Neural crest cell (in vitro differentiated cells): ENCODE measurements at regions not wholly inside any gene's neighbourhood (a gene's known extent, or its start where the extent isn't known, plus 50 kb on each side); places are given as distances from the start of the nearest gene placed in this dataset.

Experiments used
- DNase-seq: peaks from one replicate; pipeline ENCODE4 v3.0.0; 2021; ENCODE audit warnings: low read depth, mixed read lengths, low spot score
- H3K27ac Mint-ChIP-seq: one replicate; pipeline ENCODE4 v1.8.0; 2021; ENCODE audit warnings: mild to moderate bottlenecking, mixed read lengths; ENCODE audit not compliant: unreplicated experiment
- H3K27me3 Mint-ChIP-seq: 2 replicates; pipeline ENCODE4 v1.8.0; 2021; ENCODE audit warnings: low read depth, mild to moderate bottlenecking, mixed read lengths
- H3K36me3 Mint-ChIP-seq: 2 replicates; pipeline ENCODE4 v1.8.0; 2021; ENCODE audit warnings: low read depth, mild to moderate bottlenecking, mixed read lengths
- H3K4me1 Mint-ChIP-seq: 2 replicates; pipeline ENCODE4 v1.8.0; 2021; ENCODE audit warnings: mixed read lengths
- H3K4me3 Mint-ChIP-seq: one replicate; pipeline ENCODE4 v1.8.0; 2021; ENCODE audit warnings: mild to moderate bottlenecking, mixed read lengths
- H3K9me3 Mint-ChIP-seq: 2 replicates; pipeline ENCODE4 v1.8.0; 2021; ENCODE audit warnings: mixed read lengths
- TF ChIP-seq, protein P1 (sequence below): fragments of 200-600 bp; sonication (generic); conservative IDR thresholded peaks from 2 replicates; pipeline ENCODE4 v1.5.0; 2021; ENCODE audit warnings: antibody characterized with exemption, mild to moderate bottlenecking

GRCh38 chr17:79515646-79516571, 94.9 kb downstream of the RBFOX3 start:
- no peak overlapping the region for H3K4me3 Mint-ChIP-seq
- H3K27ac Mint-ChIP-seq, result peak overlapping the region; percentile 31
- no peaks in the 10 kb centered on the region for H3K36me3 Mint-ChIP-seq

DNA sequence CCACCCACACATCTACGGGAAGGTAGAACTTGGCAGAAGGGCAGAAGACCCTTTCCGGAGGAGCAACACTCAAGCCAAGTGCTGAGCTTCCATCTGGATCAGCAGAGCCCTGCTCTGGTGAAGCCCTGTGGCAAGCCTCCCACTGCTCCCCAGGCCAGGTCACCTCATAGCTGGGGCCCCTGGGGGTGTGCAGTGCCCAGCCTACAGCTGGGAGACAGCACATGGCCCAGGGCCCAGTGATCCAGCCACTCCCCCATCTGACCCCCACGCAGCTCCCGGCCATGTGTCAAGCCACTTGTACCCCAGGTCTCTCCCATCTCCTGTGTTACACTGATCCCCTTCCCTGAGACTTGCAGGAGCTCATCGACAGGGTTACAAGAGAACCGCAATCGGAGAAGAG, 95.7 kb downstream of the RBFOX3 start:
- no peaks in the 10 kb centered on the region for H3K36me3 Mint-ChIP-seq
- peaks cover 21% of the 10 kb centered on the region for H3K4me1 Mint-ChIP-seq
- H3K9me3 Mint-ChIP-seq, result peaks cover 3% of the 10 kb centered on the region
- DNase-seq, result no peak
- H3K27ac Mint-ChIP-seq, result no peak overlapping the region
- H3K27me3 Mint-ChIP-seq, result no peaks in the 10 kb centered on the region
- H3K4me3 Mint-ChIP-seq, result no peak overlapping the region
- TF ChIP-seq, protein P1, sequence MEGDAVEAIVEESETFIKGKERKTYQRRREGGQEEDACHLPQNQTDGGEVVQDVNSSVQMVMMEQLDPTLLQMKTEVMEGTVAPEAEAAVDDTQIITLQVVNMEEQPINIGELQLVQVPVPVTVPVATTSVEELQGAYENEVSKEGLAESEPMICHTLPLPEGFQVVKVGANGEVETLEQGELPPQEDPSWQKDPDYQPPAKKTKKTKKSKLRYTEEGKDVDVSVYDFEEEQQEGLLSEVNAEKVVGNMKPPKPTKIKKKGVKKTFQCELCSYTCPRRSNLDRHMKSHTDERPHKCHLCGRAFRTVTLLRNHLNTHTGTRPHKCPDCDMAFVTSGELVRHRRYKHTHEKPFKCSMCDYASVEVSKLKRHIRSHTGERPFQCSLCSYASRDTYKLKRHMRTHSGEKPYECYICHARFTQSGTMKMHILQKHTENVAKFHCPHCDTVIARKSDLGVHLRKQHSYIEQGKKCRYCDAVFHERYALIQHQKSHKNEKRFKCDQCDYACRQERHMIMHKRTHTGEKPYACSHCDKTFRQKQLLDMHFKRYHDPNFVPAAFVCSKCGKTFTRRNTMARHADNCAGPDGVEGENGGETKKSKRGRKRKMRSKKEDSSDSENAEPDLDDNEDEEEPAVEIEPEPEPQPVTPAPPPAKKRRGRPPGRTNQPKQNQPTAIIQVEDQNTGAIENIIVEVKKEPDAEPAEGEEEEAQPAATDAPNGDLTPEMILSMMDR, result no peak

More at GRCh38 chr17:79515646-79516571, 94.9 kb downstream of the RBFOX3 start:
- peaks cover 3% of the 10 kb centered on the region for H3K9me3 Mint-ChIP-seq
- no peaks in the 10 kb centered on the region for H3K27me3 Mint-ChIP-seq
- peaks cover 21% of the 10 kb centered on the region for H3K4me1 Mint-ChIP-seq
- DNase-seq, result no peak
- TF ChIP-seq, protein P1, result no peak

DNA sequence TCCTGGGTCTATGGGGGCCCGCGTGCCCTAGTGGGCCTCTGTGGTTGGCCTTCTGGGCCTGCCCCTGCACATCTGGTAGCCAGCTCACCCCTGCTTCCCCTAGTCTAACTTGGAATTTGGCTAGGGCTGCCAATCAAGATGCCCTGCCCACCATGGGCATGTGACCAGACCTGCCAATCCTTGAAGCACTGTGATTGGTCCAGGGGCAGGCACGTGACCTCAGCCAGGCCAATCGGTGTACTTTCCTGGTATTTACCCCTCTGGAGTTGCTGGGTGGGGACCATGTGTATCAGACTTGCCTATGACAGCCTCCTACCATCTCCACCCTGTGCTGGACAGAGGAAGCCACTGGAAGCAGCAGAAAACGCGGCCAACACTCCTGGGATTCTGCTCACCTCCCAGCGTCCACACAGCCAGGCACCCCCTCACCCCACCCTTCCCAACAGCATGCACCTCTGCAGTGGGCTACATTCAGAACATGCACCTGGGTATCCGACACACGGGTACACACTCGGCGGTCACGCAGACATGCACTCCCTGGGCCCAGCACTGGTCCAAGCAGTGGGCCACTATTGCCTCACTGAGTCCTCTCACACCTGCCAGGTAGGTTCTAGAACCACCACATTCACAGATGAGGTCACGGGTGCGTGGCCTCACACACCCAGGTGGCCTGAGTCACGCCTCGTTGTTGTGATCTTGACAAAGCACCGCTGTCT, 96.9 kb downstream of the RBFOX3 start:
- H3K4me3 Mint-ChIP-seq, result no peak overlapping the region
- TF ChIP-seq, protein P1, result no peak
- DNase-seq, result no peak
- H3K36me3 Mint-ChIP-seq, result no peaks in the 10 kb centered on the region
- H3K27ac Mint-ChIP-seq, result no peak overlapping the region
- peaks cover 21% of the 10 kb centered on the region for H3K4me1 Mint-ChIP-seq
- H3K9me3 Mint-ChIP-seq, result peaks cover 3% of the 10 kb centered on the region
- H3K27me3 Mint-ChIP-seq, result no peaks in the 10 kb centered on the region

DNA sequence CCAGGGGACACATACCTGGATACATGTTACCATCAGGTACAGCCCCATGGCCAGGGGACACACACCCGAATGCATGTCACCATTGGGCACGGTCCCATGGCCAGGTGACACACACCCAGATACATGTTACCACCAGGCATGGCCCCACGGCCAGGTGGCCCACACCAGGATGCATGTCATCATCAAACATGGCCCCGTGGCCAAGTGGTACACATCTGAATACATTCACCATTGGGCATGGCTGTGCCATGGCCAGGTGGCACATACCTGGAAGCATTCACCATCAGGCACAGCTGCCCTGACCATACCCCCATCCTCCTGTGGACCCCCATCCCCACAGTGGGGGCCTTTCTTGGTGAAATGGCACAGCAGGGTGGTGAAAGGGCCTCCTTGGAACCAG, 97.6 kb downstream of the RBFOX3 start:
- no peaks in the 10 kb centered on the region for H3K27me3 Mint-ChIP-seq
- H3K9me3 Mint-ChIP-seq, result peaks cover 3% of the 10 kb centered on the region
- TF ChIP-seq, protein P1, result no peak
- H3K4me1 Mint-ChIP-seq, result peaks cover 20% of the 10 kb centered on the region
- H3K36me3 Mint-ChIP-seq, result no peaks in the 10 kb centered on the region
- no peak overlapping the region for H3K27ac Mint-ChIP-seq
- H3K4me3 Mint-ChIP-seq, result no peak overlapping the region
- DNase-seq, result no peak

- Mint-ChIP-seq H3K36me3 (no peaks in the 10 kb centered on the region), H3K4me1 (peaks cover 10% of the 10 kb centered on the region), H3K9me3 (peaks cover 3% of the 10 kb centered on the region), H3K4me3 (no peak overlapping the region), H3K27ac (no peak overlapping the region), H3K27me3 (no peaks in the 10 kb centered on the region)
- TF ChIP-seq, protein P1, result no peak
- DNase-seq, result no peak
Observed at GRCh38 chr17:79511471-79511870, 99.4 kb downstream of the RBFOX3 start.
